RWPE1 (cell line): ENCODE measurements at regions not wholly inside any gene's neighbourhood (a gene's known extent, or its start where the extent isn't known, plus 50 kb on each side); places are given as distances from the start of the nearest gene placed in this dataset.

ENCODE experiments used
- CTCF ChIA-PET: fragments of 350-600 bp; sonication (Branson Sonifier 250); formaldehyde crosslinking; extraction: SDS; loops from one replicate; lab custom pipeline; 2021; lab: Yijun Ruan, JAX
- POLR2A ChIA-PET: fragments of 400-600 bp; formaldehyde crosslinking; extraction: SDS; loops from one replicate; lab custom pipeline; 2020; ENCODE audit warnings: antibody characterized with exemption; ENCODE audit not compliant: low non-redundant PET; lab: Yijun Ruan, JAX
- DNase-seq: peaks from one replicate; pipeline ENCODE4 v3.0.0; 2012; ENCODE audit warnings: low spot score
- H3K27ac ChIP-seq: fragments of 450-650 bp; 2 replicates; pipeline ENCODE4 v1.5.1; 2017
- CTCF ChIP-seq: fragments of 450-650 bp; conservative IDR thresholded peaks from 2 replicates; pipeline ENCODE4 v1.5.1; 2017; ENCODE audit warnings: low read depth, mild to moderate bottlenecking

GRCh38 chr20:51898788-51899187 is 96.5 kb upstream of the SALL4 start:
- POLR2A ChIA-PET = no interaction called here

GRCh38 chr20:51894619-51895018 is 92.3 kb upstream of the SALL4 start:
- H3K27ac ChIP-seq = no peak overlapping the region
- ChIA-PET POLR2A (no interaction called here), CTCF (interaction anchor here (1.5 kb wide), 1 partner anchor 9 kb away, joined by 3 read pairs; no protein-coding TSS in a partner anchor)
- TF ChIP-seq CTCF = no peak
- no peak for DNase-seq

More at GRCh38 chr20:51898788-51899187, 96.5 kb upstream of the SALL4 start:
- DNase-seq = no peak
- CTCF ChIA-PET = no interaction called here
- TF ChIP-seq CTCF = no peak
- no peak overlapping the region for H3K27ac ChIP-seq

GRCh38 chr20:51894201-51894600 is 91.9 kb upstream of the SALL4 start:
- POLR2A ChIA-PET = interaction anchor here (0.6 kb wide), 1 partner anchor 172 kb away, joined by 3 read pairs; no protein-coding TSS in a partner anchor
- no peak for TF ChIP-seq CTCF
- no peak overlapping the region for H3K27ac ChIP-seq
- no peak for DNase-seq
- CTCF ChIA-PET = interaction anchor here (1.5 kb wide), 1 partner anchor 10 kb away, joined by 3 read pairs; no protein-coding TSS in a partner anchor

- no peak for DNase-seq
- ChIA-PET POLR2A (interaction anchor here (0.6 kb wide), 1 partner anchor 172 kb away, joined by 3 read pairs; no protein-coding TSS in a partner anchor), CTCF (interaction anchor here (1.5 kb wide), 1 partner anchor 10 kb away, joined by 3 read pairs; no protein-coding TSS in a partner anchor)
- no peak overlapping the region for H3K27ac ChIP-seq
- no peak for TF ChIP-seq CTCF
Measured at GRCh38 chr20:51893723-51894122, 91.4 kb upstream of the SALL4 start.

GRCh38 chr20:51890003-51890402 is 87.7 kb upstream of the SALL4 start:
- CTCF ChIA-PET = interaction anchor here (0.6 to 0.7 kb wide), 3 partner anchors 17 to 323 kb away, joined by 3 to 7 read pairs (median 5); no protein-coding TSS in a partner anchor
- POLR2A ChIA-PET = no interaction called here
- no peak for DNase-seq
- no peak overlapping the region for H3K27ac ChIP-seq
- TF ChIP-seq CTCF = no peak

- no peak for DNase-seq
- TF ChIP-seq CTCF = no peak
- H3K27ac ChIP-seq = no peak overlapping the region
- CTCF ChIA-PET = interaction anchor here (0.6 to 0.7 kb wide), 4 partner anchors 76 to 323 kb away, joined by 3 to 7 read pairs (median 4); no protein-coding TSS in a partner anchor
- POLR2A ChIA-PET = no interaction called here
Measured at GRCh38 chr20:51889466-51889865, 87.1 kb upstream of the SALL4 start.
